ENCODE measurements at regions not wholly inside any gene's neighbourhood (a gene's known extent, or its start where the extent isn't known, plus 50 kb on each side); places are given as distances from the start of the nearest gene placed in this dataset.

DNA sequence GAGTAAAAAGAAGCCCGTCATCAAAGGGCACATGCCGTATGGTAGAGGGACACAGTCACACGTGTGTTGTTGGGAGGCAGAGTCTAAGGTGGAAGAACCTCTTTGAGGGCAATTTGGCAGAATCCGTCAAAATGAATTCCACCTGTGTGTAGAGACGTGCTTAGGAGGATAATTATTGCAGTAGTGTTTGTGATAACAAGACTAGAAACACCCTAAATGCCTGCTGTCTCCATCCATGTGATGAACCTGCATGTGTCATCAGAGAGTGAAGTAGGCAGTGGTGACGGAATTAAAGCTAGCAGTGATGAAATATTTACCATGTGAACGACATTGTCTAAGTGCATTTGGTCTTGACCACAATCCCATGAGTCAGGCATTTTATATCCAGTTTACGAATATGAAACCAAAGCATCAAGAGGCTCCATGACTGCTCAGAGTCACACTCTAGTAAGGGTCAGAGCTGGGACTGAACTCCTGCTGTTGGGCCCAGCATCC is 61.3 kb upstream of the ADORA2B start:
- intact Hi-C loops (cut with DNase I; ENCODE audit: low total_unique reads): no loop called here
- H3K9me3 ChIP-seq: no peaks in the 10 kb centered on the region

DNA sequence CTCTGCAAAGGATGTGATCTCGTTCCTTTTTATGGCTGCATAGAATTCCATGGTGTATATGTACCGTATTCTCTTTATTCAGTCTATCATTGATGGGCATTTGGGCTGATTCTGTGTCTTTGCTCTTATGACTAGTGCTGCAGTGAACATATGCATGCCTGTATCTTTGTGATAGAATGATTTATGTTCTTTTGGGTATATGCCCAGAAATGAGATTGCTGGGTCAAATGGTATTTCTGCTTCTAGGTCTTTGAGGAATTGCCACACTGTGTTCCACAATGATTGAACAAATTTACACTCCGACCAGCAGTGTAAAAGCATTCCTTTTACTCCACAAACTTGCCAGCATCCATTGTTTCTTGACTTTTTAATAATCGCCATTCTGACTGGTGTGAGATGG is 60.2 kb upstream of the ADORA2B start:
- no peak overlapping the region for H3K27ac ChIP-seq
- H3K36me3 ChIP-seq: no peaks in the 10 kb centered on the region
- intact Hi-C loops (cut with DNase I; ENCODE audit: low total_unique reads): no loop called here
- H3K27me3 ChIP-seq: no peaks in the 10 kb centered on the region
- H3K9me3 ChIP-seq: no peaks in the 10 kb centered on the region
- TF ChIP-seq CTCF (IDR thresholded peaks at IDR 0.05) (no peak), POLR2A (IDR thresholded peaks at IDR 0.05) (no peak)
- no peak overlapping the region for H3K4me3 ChIP-seq
- H3K4me1 ChIP-seq: no peaks in the 10 kb centered on the region
- no peak for DNase-seq

More for the DNA sequence above, 61.3 kb upstream of the ADORA2B start:
- Histone ChIP-seq H3K36me3 (no peaks in the 10 kb centered on the region), H3K27me3 (no peaks in the 10 kb centered on the region), H3K4me3 (no peak overlapping the region), H3K27ac (no peak overlapping the region), H3K4me1 (no peaks in the 10 kb centered on the region)
- no peak for DNase-seq
- TF ChIP-seq POLR2A (IDR thresholded peaks at IDR 0.05) (no peak), CTCF (IDR thresholded peaks at IDR 0.05) (no peak)

GRCh38 chr17:15885770-15886169 is 59.2 kb upstream of the ADORA2B start:
- intact Hi-C loops (cut with DNase I; ENCODE audit: low total_unique reads): no loop called here
- Histone ChIP-seq H3K27me3 (no peaks in the 10 kb centered on the region), H3K27ac (no peak overlapping the region), H3K4me1 (no peaks in the 10 kb centered on the region), H3K4me3 (no peak overlapping the region), H3K9me3 (no peaks in the 10 kb centered on the region), H3K36me3 (no peaks in the 10 kb centered on the region)
- no peak for DNase-seq
- TF ChIP-seq POLR2A (IDR thresholded peaks at IDR 0.05) (no peak), CTCF (IDR thresholded peaks at IDR 0.05) (no peak)

DNA sequence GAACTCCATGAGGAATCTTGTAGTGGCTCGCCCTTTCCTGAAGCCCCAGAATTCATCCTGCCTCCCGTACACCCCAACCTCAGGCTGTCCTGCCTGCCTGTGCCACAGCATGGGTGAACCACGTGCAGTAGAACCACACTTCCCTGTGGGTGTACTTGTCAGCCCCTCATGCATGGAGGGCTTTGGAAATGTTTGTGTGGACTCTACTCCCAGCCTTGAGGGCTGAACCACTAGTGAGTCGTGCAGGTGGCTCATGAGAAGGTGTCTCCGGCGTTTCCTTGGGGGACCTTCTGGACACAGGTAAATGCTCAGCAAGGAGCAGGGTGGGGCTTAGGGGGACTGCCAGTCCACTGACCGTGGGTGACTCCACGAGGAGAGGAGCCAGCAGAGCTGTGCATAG is 58.7 kb upstream of the ADORA2B start:
- H3K36me3 ChIP-seq: no peaks in the 10 kb centered on the region
- H3K4me3 ChIP-seq: no peak overlapping the region
- no peaks in the 10 kb centered on the region for H3K27me3 ChIP-seq
- no peak overlapping the region for H3K27ac ChIP-seq
- no peak for DNase-seq
- no peaks in the 10 kb centered on the region for H3K9me3 ChIP-seq
- no peaks in the 10 kb centered on the region for H3K4me1 ChIP-seq
- intact Hi-C loops (cut with DNase I; ENCODE audit: low total_unique reads): no loop called here
- no peak for TF ChIP-seq POLR2A (IDR thresholded peaks at IDR 0.05)
- no peak for TF ChIP-seq CTCF (IDR thresholded peaks at IDR 0.05)

- Histone ChIP-seq H3K4me3 (no peak overlapping the region), H3K9me3 (no peaks in the 10 kb centered on the region), H3K4me1 (no peaks in the 10 kb centered on the region), H3K27me3 (no peaks in the 10 kb centered on the region), H3K36me3 (no peaks in the 10 kb centered on the region), H3K27ac (no peak overlapping the region)
- no peak for TF ChIP-seq CTCF (IDR thresholded peaks at IDR 0.05)
- TF ChIP-seq POLR2A (IDR thresholded peaks at IDR 0.05): no peak
- intact Hi-C loops (cut with DNase I; ENCODE audit: low total_unique reads): no loop called here
- no peak for DNase-seq
Measured at GRCh38 chr17:15886804-15887203, 58.1 kb upstream of the ADORA2B start.
